ENCODE measurements at regions not wholly inside any gene's neighbourhood (a gene's known extent, or its start where the extent isn't known, plus 50 kb on each side); places are given as distances from the start of the nearest gene placed in this dataset.

GRCh38 chr4:138078751-138079520 lies 163.2 kb downstream of the SLC7A11 start:
- FAIRE-seq = no peak

DNA sequence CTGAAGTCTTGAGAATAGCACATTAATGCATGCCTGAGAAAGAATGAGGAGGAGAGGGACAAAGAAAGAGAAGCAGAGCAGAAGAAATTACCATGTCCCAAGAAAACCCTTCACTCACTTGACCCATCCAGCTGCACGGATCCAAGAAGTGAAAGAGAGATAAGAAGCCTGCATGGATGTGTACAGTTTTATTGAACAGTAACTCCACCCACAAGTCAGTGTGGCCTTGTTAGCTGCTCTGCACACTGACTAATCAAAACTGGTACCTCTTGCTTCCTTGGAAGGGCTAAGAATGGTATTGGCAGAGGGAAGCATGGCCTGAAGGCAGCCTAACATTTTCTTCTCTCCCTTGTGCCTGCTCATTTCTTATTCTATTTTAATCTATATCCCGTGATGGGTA lies 163.9 kb downstream of the SLC7A11 start:
- FAIRE-seq = no peak

DNA sequence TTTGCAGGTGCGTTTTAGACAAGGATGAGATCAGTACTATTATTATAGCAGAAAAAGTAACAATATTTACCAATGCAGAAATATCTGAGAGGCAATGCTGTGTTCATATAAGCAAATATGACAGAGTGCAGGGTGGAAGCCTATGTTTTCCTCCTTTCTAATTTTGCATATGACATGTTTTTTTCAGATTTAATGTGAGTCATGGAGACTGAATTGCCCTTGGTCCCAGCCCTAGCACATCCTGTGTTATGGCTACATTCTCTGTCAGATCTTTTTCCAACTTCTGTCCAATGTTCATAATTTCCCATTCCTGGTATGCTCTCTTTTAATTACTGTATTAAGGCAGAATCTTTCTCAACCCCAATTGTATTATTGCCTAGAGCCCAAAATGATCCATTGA lies 165.6 kb downstream of the SLC7A11 start:
- FAIRE-seq = no peak

DNA sequence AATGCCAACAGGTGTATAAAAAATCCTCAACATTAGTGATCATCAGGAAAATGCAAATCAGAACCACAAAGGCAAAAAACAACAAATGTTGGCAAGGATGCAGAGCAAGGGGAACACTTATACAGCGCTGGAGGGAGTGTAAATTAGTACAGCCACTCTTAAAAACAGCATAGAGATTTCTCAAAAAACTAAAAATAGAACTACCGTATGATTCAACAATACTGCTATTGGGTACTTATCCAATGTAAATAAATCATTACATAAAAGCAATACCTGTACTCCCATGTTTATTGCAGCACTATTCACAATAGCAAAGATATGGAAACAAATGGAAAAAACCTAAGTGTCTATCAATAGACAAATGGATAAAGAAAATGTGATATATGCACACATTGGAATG lies 171.3 kb downstream of the SLC7A11 start:
- FAIRE-seq = no peak

DNA sequence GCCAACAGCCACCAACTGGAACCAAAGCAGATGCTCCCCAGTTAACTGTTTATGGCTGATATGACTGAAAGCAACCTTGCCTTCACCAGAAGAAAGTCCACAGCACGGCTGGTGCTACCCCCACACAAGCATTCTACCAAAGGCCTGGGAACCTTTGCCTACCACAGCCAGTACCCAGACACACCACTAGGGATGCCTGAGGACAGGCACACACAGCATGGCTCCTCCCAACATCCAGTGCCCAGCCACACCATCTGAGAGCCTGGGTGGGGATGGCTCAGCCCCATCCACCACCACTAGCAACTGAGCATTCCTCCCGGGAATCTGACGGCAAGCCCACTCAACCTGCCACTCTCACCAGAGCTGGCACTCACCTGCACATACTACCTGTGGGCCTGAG lies 178.6 kb downstream of the SLC7A11 start:
- no peak for FAIRE-seq

- no peak for FAIRE-seq
Measured at GRCh38 chr4:138062929-138063328, 179.2 kb downstream of the SLC7A11 start.

DNA sequence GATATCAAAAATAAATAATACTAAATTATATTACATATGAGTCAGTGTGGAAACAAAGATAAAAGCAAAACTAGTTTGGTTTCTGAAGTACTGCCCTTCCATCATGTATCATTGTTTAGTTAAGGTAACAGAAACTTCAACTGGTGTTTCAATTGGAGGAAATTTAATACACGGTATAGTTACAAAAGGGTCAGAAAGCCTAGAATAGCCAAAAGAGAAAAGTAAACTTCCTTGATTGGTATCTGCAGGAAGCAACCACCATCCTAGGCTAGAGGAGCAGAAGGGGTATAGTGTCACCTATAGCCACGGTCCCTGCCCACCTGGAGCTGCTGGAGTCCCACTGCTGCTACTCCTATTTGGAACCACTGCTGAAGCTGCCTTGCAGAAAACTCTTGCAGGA lies 185.6 kb downstream of the SLC7A11 start:
- FAIRE-seq = no peak

DNA sequence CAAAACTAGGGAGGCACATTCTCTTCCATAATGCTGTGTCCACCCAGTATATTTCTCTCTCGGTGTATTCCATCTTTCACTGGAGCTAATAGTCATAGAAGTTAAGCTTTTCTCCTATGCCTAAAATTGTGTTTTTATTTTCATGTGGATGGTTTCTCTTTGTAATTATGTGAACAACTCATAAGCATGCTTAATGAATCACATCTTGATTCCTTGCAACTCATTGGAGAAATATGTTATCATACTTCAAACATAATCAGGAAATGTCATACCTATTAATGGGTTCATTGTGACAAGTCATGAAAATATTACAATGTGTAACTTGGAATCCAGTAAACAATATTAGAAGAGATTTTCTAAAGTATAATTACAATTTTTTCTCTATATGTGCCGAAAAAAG lies 186.3 kb downstream of the SLC7A11 start:
- no peak for FAIRE-seq

DNA sequence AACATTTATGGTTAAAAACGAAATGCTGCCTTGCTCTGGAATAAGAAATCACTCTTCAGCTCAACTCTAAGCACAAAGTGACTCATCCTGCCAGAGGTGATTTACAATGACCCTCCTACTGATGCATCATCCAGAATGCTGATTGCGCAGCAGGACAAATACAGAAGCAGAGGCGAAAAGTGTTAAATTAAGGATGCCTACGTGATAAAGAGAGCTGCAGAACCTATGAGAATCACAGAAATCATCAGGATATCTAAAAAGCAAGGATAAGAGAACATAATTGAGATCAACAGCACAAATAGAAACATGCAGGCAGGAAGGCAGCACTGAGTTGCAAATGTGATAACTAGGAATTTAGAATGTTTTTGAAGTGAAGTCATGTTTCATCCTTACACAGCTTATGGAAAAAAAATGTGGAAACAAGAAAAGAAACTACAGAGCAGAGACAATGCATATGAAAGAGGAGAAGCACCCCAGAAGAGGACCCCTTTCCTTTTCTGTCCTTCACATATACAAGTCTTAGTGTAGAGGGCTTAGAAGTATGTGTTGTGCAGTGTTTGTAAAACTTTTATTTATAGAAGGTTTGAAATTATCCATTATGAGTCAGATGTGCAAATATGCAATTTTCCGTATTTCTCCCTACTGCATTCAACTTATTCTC lies 188.4 kb downstream of the SLC7A11 start:
- no peak for FAIRE-seq

- FAIRE-seq = no peak
Measured at GRCh38 chr4:138052806-138053632, 189.1 kb downstream of the SLC7A11 start.

- no peak for FAIRE-seq
Measured at GRCh38 chr4:138051157-138051556, 191.0 kb downstream of the SLC7A11 start.

- FAIRE-seq = no peak
Measured at GRCh38 chr4:138050601-138051000, 191.5 kb downstream of the SLC7A11 start.

GRCh38 chr4:138049355-138049754 lies 192.8 kb downstream of the SLC7A11 start:
- no peak for FAIRE-seq

- no peak for FAIRE-seq
Measured at GRCh38 chr4:138047290-138047689, 194.9 kb downstream of the SLC7A11 start.

DNA sequence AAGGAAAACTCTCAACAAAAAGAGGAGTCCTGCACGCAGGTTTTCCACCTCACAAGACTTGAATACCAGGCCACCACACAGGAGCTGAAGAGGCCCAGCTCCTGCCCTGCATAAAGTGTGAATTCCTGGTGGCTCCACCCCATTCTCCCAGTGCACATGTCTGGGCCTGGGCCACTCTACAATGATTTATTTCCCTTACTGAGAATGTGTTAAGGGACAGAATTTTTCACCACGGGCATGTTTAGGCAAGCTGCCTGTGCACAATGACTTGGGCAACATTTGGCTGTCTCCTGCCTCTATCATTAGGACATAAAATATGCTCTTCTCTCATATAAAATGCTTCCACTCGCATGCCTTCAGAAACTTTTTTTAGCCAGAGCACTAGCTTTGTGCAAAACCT lies 197.1 kb downstream of the SLC7A11 start:
- no peak for FAIRE-seq

GRCh38 chr4:138039010-138039409 lies 203.1 kb downstream of the SLC7A11 start:
- no peak for FAIRE-seq

- no peak for FAIRE-seq
Measured at GRCh38 chr4:138037696-138038095, 204.5 kb downstream of the SLC7A11 start.

- FAIRE-seq = no peak
Measured at GRCh38 chr4:138035781-138036258, 206.3 kb downstream of the SLC7A11 start.

DNA sequence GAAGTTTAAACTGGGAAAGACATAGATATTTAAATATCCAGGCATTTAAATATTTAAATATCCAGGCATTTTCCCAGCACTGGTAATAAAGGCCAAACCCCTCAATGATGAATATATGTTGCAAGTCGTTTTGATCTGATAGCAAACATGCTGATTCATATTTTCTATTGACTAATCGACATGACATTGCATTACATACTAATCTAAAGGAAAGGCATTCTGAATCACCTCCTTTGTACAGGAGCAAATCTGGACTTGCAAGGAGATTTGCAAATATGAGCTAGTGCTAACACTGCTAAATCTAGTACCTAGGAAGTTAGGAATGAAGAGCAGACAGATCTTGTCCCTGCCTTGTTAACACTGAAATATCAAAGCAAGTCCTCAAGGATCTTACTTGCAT lies 207.3 kb downstream of the SLC7A11 start:
- FAIRE-seq = no peak

DNA sequence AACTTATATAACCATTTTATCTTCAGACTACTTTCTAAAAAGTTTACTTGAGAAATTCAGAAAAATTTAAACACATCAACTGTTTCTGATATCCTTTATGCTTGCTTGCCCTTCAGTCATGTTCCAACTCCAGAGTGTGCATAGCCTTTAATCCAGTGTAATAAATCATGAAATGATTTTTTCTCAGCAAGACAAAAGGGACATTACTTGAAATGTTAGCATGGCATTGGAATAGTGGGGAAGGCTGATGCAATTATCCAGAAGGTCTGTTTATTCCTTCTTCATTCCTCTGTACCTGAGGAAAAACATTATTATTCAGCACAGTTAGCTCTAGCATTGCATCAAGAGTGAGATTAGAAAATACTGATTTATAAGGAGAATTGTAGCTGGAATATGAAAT lies 209.9 kb downstream of the SLC7A11 start:
- no peak for FAIRE-seq

GRCh38 chr4:138030375-138030774 lies 211.8 kb downstream of the SLC7A11 start:
- no peak for FAIRE-seq

DNA sequence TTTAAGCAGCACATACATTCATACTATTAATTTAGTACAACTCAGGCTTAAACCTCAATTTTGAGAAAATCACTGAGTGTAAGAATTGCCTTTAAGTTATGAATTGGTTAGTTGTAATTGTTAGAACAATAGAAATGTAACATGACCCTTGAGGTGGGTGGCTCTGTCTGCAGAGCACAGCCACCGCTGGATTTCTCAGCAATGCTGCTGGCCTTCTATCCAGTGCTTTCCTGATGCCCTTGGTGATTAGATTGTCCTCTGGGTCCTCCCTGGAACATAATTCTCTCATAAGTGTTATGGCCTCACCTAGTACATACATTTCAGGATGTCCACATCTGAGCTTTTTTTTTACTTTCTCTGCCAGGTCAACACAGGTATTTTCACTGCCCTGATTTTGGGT lies 213.2 kb downstream of the SLC7A11 start:
- no peak for FAIRE-seq

- FAIRE-seq = no peak
Measured at GRCh38 chr4:138021139-138021830, 220.9 kb downstream of the SLC7A11 start.
